HEK293T (cell line): ENCODE measurements at regions not wholly inside any gene's neighbourhood (a gene's known extent, or its start where the extent isn't known, plus 50 kb on each side); places are given as distances from the start of the nearest gene placed in this dataset.

Experiments used
- CTCF ChIA-PET: fragments of 350-600 bp; formaldehyde crosslinking; extraction: SDS; loops from one replicate; lab custom pipeline; 2021; ENCODE audit warnings: antibody characterized with exemption, inconsistent platforms; lab: Yijun Ruan, JAX
- POLR2A ChIA-PET: fragments of 350-600 bp; formaldehyde crosslinking; extraction: SDS; loops from one replicate; lab custom pipeline; 2020; ENCODE audit warnings: antibody characterized with exemption, inconsistent platforms; lab: Yijun Ruan, JAX
- DNase-seq: peaks from one replicate; pipeline ENCODE4 v3.0.0; 2012; ENCODE audit warnings: mixed read lengths; ENCODE audit errors: extremely low spot score
- ARNT ChIP-seq: fragments of 450-650 bp; IDR thresholded peaks from 2 replicates; pipeline ENCODE4 v1.6.1; 2017; ENCODE audit warnings: mild to moderate bottlenecking
- BHLHE40 ChIP-seq: fragments of 450-650 bp; IDR thresholded peaks from 2 replicates; pipeline ENCODE4 v1.6.1; 2016; ENCODE audit warnings: mild to moderate bottlenecking, moderate library complexity, borderline replicate concordance
- CTBP1 ChIP-seq: fragments of 450-650 bp; IDR thresholded peaks from 2 replicates; pipeline ENCODE4 v1.6.1; 2016; ENCODE audit warnings: borderline replicate concordance
- ELF4 ChIP-seq: fragments of 450-650 bp; IDR thresholded peaks from 2 replicates; pipeline ENCODE4 v1.6.1; 2017; ENCODE audit warnings: antibody characterized with exemption
- FOXA1 ChIP-seq: fragments of 450-650 bp; IDR thresholded peaks from 2 replicates; pipeline ENCODE4 v1.6.1; 2016; ENCODE audit warnings: mild to moderate bottlenecking
- FOXK2 ChIP-seq: fragments of 450-650 bp; IDR thresholded peaks from 2 replicates; pipeline ENCODE4 v1.6.1; 2016; ENCODE audit warnings: mild to moderate bottlenecking
- FOXM1 ChIP-seq: fragments of 450-650 bp; IDR thresholded peaks from 2 replicates; pipeline ENCODE4 v1.6.1; 2017; ENCODE audit warnings: mild to moderate bottlenecking, borderline replicate concordance
- HDGF ChIP-seq: fragments of 450-650 bp; IDR thresholded peaks from 2 replicates; pipeline ENCODE4 v1.6.1; 2017; ENCODE audit warnings: antibody characterized with exemption, borderline replicate concordance
- L3MBTL2 ChIP-seq: fragments of 450-650 bp; conservative IDR thresholded peaks from 2 replicates; pipeline ENCODE4 v1.6.1; 2016; ENCODE audit warnings: mild to moderate bottlenecking
- LEF1 ChIP-seq: fragments of 450-650 bp; IDR thresholded peaks from 2 replicates; pipeline ENCODE4 v1.6.1; 2017; ENCODE audit warnings: mild to moderate bottlenecking, borderline replicate concordance
- NFRKB ChIP-seq: fragments of 450-650 bp; IDR thresholded peaks from 2 replicates; pipeline ENCODE4 v1.6.1; 2016; ENCODE audit warnings: mild to moderate bottlenecking, moderate library complexity
- SP1 ChIP-seq: fragments of 450-650 bp; IDR thresholded peaks from 2 replicates; pipeline ENCODE4 v1.6.1; 2017
- SUZ12 ChIP-seq: fragments of 450-650 bp; IDR thresholded peaks from 2 replicates; pipeline ENCODE4 v1.6.1; 2016; ENCODE audit warnings: mild to moderate bottlenecking
- TARDBP ChIP-seq: fragments of 450-650 bp; IDR thresholded peaks from 2 replicates; pipeline ENCODE4 v1.6.1; 2016
- ZNF384 ChIP-seq: fragments of 450-650 bp; IDR thresholded peaks from 2 replicates; pipeline ENCODE4 v1.6.1; 2016
- TF ChIP-seq, protein P1 (sequence below): fragments of 450-650 bp; IDR thresholded peaks from 2 replicates; pipeline ENCODE4 v1.6.1; 2016

DNA sequence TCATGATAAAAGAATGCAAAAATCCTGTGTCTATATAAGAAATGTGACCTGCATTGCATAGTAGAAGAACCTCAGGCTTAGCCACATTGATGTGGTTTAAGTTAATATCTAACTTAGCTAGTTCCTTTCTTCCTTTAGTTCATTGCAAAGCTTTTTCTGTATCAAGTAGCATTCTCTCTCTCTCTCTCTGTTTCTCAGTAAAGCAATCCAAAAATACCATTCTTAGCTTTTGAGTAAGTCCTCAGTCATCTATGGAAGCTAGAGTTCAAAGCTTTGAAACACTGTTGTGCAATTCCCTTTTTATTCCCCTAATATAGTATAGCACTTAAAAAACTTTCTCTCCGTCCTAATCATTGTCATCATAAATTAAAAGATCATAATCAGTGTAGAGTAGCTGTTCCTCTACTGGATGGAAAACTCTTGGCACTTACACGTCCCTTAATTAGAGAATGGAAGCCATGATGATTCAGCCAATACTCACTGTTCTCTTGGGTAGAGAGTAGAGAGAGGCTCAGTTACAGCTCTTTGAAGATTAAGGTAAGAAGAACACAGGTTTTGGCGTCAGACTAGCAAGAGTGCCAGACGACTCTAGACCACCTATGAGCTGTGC, 350.3 kb upstream of the LYPLAL1 start:
- POLR2A ChIA-PET, result no interaction called here
- TF ChIP-seq L3MBTL2 (no peak), BHLHE40 (no peak), ZNF384 (no peak), SP1 (no peak), SUZ12 (no peak), TARDBP (no peak), LEF1 (no peak), FOXK2 (no peak), FOXA1 (no peak), NFRKB (no peak), CTBP1 (no peak), ELF4 (no peak), ARNT (no peak), FOXM1 (no peak), HDGF (no peak)
- TF ChIP-seq, protein P1, sequence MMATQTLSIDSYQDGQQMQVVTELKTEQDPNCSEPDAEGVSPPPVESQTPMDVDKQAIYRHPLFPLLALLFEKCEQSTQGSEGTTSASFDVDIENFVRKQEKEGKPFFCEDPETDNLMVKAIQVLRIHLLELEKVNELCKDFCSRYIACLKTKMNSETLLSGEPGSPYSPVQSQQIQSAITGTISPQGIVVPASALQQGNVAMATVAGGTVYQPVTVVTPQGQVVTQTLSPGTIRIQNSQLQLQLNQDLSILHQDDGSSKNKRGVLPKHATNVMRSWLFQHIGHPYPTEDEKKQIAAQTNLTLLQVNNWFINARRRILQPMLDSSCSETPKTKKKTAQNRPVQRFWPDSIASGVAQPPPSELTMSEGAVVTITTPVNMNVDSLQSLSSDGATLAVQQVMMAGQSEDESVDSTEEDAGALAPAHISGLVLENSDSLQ, result no peak
- no peak for DNase-seq
- CTCF ChIA-PET, result no interaction called here

DNA sequence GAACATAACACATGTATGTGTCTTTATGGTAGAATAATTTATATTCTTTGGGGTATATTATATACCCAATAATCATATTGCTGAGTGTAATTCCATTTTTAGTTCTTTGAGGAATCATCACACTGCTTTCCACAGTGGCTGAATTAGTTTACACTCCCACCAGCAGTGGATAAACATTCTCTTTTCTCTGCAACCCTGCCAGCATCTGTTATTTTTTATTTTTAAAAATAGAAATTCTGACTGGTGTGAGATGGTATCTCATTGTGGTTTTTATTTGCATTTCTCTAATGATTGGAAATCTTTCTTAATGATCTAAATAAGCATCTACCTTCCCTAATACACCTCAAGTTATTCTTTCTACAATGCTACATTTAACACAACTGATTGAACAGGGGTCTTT, 346.2 kb upstream of the LYPLAL1 start:
- ChIA-PET POLR2A (no interaction called here), CTCF (no interaction called here)
- DNase-seq, result no peak
- TF ChIP-seq HDGF (no peak), TARDBP (no peak), BHLHE40 (no peak), FOXA1 (no peak), FOXM1 (no peak), L3MBTL2 (no peak), NFRKB (no peak), ZNF384 (no peak), ELF4 (no peak), CTBP1 (no peak), SP1 (no peak), FOXK2 (no peak)
- TF ChIP-seq, protein P1, result no peak

DNA sequence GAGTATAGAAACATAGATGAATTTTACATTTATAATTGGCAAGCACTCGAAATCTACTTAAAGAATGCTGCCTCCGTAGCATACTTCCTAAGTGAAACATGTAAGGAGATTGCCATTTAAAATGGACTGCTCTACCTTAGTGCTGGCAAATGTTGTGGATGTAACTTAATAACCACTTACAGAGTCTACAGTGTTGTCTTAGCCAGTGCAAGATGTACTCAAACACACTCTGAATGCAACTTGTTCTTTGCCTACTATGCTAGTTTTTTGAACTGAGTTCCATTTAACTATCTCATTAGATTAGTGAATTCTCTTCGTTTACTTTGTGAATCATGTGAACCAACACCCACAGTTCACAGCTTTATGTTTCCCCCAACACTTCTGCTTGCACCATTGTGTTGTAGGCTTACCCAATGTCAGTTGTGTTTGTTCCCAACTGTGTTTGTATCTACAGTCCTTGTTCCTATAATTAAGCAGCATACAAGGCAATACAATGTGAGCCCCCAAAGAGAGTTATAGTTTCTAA, 345.5 kb upstream of the LYPLAL1 start:
- DNase-seq, result no peak
- POLR2A ChIA-PET, result no interaction called here
- CTCF ChIA-PET, result no interaction called here
- TF ChIP-seq BHLHE40 (no peak), ARNT (no peak), LEF1 (no peak), HDGF (no peak), SUZ12 (no peak), NFRKB (no peak), L3MBTL2 (no peak), FOXM1 (no peak), SP1 (no peak), TARDBP (no peak), ZNF384 (no peak), CTBP1 (no peak), FOXA1 (no peak), ELF4 (no peak), FOXK2 (no peak)
- TF ChIP-seq, protein P1, result no peak

DNA sequence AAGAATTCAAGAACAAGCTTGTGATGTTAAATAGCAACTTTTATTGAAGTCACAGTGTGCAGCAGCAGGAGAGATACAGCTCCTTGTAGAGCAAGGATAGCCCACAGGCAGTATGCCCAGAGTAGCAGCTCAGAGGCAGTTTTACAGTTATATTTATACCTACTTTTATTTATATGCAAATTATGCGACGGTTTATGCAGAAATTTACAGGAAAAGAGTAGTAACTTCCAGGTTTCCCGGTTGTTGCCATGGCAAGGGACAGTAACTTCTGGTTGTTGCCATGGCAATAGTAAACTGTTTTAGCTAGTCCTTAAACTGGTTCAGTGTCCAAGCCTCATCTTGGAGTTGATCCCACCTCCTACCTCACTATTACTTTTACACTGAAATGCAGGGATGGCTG, 344.6 kb upstream of the LYPLAL1 start:
- POLR2A ChIA-PET, result no interaction called here
- TF ChIP-seq ELF4 (no peak), FOXK2 (no peak), ZNF384 (no peak), CTBP1 (no peak), SUZ12 (no peak), SP1 (no peak), TARDBP (no peak), L3MBTL2 (no peak), HDGF (no peak)
- TF ChIP-seq, protein P1, result no peak
- CTCF ChIA-PET, result no interaction called here

DNA sequence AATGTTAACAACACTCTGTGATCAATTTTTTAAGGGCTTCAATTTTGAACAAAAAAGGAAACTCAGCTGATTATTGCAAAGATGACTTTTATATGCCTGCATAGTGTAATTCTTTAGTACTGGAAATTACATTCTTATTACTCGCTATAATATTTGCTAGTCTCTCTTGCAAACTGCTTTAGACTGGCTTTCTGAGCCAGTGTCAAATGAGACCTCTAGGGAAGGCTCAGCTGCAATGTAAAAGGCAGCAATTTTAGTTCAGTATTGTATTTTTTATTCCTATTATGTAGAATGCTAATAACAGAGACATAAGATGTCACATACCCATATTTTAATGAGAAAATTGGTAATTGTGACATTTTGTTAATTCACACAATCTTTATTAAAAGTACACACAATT, 338.1 kb upstream of the LYPLAL1 start:
- no peak for DNase-seq

More for the DNA sequence above, 344.6 kb upstream of the LYPLAL1 start:
- DNase-seq, result no peak

More for the DNA sequence above, 338.1 kb upstream of the LYPLAL1 start:
- TF ChIP-seq TARDBP (no peak), FOXM1 (no peak), L3MBTL2 (no peak), HDGF (no peak), CTBP1 (no peak), FOXK2 (no peak), ZNF384 (no peak), ELF4 (no peak), NFRKB (no peak), SUZ12 (no peak), BHLHE40 (no peak), LEF1 (no peak), FOXA1 (no peak), ARNT (no peak), SP1 (no peak)
- TF ChIP-seq, protein P1, result no peak
- CTCF ChIA-PET, result no interaction called here
- POLR2A ChIA-PET, result no interaction called here
